ENCODE measurements at regions not wholly inside any gene's neighbourhood (a gene's known extent, or its start where the extent isn't known, plus 50 kb on each side); places are given as distances from the start of the nearest gene placed in this dataset.
"Not testable (repeated sequence)": the region's sequence is repeated elsewhere in the genome, so short reads cannot be mapped to it uniquely, and the experiment has no call there.

DNA sequence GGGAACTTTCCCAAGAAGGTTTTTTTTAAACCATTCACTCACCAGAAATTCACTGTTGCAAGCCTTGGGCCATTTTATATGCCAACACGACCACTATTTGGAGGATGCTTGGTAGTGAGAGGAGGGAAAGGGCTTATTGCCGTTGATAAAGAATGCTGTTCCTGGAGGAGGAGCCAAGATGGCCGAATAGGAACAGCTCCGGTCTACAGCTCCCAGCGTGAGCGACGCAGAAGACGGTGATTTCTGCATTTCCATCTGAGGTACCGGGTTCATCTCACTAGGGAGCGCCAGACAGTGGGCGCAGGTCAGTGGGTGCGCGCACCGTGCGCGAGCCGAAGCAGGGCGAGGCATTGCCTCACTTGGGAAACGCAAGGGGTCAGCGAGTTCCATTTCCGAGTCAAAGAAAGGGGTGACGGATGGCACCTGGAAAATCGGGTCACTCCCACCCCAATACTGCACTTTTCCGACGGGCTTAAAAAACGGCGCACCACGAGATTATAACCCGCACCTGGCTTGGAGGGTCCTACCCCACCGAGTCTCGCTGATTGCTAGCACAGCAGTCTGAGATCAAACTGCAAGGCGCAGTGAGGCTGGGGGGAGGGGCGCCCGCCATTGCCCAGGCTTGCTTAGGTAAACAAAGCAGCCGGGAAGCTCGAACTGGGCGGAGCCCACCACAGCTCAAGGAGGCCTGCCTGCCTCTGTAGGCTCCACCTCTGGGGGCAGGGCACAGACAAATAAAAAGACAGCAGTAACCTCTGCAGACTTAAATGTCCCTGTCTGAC, 408.1 kb upstream of the NFE2L3 start:
- TF ChIP-seq CTCF, POLR2A (IDR thresholded peaks at IDR 0.05): not testable (repeated sequence)
